HG02678 (cell line): ENCODE measurements at regions not wholly inside any gene's neighbourhood (a gene's known extent, or its start where the extent isn't known, plus 50 kb on each side); places are given as distances from the start of the nearest gene placed in this dataset.

ENCODE experiments used
- ATAC-seq: cut with Tn5 transposase; IDR thresholded peaks from one replicate; pipeline ENCODE4 v1.9.1; 2021; ENCODE audit warnings: mild to moderate bottlenecking, moderate library complexity; ENCODE audit not compliant: unreplicated experiment

GRCh38 chr13:77480066-77480465 lies 55.4 kb upstream of the SCEL start:
- no peak for ATAC-seq

DNA sequence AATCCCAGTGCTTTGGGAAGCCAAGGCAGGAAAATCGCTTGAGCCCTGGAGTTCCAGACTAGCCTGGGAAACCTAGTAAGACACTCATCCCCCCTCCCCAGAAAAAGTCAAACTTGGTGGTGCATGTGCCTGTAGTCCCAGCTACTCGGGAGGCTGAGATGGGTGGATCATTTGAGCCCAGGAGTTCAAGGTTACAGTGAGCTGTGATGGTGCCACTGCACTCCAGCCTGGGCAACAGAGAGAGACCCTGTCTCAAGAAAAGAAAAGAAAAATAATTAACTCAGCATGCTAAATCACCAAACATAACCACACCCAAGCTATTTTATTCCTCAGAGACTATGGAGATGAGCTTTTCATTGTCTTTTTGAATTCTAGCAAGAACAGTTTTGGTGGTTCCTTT lies 56.2 kb upstream of the SCEL start:
- ATAC-seq: no peak

DNA sequence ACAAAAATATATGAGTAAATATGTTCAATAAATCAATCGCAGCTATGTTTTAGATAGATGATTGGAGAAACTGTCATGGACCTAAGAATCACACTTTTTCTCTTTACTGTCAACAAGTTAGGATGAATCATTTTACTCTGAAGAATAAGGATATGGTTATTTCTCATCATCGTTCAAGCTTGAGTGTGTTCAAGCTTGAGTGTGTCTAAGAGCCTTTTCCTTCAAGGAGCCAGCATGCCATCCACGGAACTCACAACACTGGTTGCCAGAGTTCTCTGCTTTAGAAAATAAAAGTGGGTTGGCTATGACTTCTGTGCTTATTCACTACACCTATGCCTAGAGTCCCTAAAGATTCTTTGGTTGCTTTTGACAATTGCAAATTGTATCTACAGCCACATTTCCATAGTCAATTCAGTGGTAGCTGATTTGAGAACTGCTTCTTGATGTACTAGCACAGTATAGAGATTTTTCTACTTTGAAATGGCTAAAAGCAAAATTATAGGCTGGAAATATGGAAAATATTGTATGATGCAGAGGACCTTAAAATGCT lies 58.1 kb upstream of the SCEL start:
- ATAC-seq: no peak

- no peak for ATAC-seq
Measured at GRCh38 chr13:77476456-77476855, 59.0 kb upstream of the SCEL start.

DNA sequence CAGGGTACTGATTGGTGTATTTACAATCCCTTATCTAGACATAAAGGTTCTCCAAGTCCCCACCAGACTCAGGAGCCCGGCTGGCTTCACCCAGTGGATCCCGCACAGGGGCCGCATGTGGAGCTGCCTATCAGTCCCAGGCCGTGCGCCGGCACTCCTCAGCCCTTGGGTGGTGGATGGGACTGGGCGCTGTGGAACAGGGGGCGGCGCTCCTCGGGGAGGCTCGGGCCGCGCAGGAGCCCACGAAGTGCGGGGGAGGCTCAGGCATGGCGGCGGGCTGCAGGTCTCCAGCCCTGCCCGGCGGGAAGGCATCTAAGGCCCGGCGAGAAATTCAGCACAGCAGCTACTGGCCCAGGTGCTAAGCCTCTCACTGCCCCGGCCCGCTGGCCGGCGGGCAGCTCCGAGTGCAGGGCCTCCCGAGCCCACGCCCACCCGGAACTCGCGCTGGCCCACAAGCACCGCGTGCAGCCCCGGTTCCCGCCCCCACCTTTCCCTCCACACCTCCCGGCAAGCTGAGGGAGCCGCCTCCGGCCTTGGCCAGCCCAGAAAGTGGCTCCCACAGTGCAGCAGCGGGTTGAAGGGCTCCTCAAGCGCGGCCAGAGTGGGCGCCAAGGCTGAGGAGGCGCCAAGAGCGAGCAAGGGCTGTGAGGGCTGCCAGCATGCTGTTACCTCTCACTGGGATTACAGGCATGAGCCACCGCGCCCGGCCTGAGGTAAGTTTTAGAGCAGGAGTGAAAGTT lies 60.0 kb upstream of the SCEL start:
- ATAC-seq: no peak

DNA sequence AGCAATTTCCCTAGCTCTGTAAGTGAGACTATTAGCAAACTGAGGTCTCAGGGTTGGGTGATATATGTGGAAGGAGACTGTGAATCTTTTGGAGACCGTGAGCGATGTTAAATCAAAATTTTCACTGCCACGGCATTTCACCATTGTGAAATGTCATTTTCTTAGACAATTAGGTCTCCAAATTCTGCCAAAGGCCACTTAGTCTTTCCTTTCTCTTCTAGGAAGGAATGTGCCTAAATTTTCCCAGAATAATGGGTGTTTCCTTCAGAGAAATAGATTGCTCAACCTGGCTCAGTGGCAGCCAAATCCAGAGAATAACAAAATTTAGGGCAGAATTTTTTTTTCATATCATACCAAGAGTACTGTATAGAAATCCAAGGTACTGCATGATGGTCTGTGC lies 64.5 kb upstream of the SCEL start:
- ATAC-seq: no peak

GRCh38 chr13:77466753-77467422 lies 68.6 kb upstream of the SCEL start:
- no peak for ATAC-seq

DNA sequence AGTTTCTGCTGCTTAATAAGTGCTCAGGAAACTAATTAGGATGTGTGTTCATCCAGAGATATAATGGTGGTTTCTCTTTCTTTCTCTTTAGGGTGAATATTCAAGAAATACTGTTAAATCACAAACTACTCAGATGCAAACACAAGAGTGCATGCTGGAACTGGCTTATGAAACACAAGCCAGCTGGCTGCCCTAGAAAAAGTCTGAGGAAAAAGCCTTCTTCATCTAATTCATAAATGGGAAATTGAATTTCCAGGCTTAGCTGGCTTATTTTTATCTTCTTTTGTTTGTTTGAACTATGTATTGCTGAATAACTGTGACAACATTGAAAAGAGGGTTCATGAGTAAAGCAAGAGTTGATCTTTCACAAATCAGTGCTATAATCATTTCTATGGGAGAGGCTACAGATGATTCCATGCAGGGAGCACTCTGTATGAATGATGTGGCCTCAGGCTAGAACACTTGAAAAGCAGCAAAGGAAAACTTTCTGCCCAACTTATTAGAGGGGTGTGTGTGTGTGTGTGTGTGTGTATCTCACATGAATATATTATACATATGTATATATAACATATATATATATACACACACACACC lies 69.8 kb upstream of the SCEL start:
- no peak for ATAC-seq

DNA sequence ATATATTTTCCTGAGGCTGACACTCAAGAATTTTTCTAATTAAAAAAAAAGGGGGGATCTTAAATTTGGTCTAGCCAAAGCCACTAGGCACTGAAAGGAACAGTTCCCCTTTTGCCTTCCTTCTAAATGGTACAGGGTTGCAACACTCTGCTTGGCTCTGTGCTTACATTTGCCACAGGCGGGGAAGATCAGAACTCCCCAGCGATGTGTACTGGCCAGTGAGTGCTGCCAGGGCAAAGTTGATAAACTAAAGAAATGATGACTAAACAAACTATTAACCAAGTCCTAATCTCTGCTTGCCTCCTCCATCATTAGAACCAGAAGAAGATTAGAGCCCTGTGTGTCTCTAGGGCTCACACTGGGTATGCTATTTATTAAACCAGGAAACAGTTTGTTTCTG lies 75.3 kb upstream of the SCEL start:
- peak; percentile 94 for ATAC-seq

GRCh38 chr13:77459592-77459991 lies 75.9 kb upstream of the SCEL start:
- no peak for ATAC-seq

DNA sequence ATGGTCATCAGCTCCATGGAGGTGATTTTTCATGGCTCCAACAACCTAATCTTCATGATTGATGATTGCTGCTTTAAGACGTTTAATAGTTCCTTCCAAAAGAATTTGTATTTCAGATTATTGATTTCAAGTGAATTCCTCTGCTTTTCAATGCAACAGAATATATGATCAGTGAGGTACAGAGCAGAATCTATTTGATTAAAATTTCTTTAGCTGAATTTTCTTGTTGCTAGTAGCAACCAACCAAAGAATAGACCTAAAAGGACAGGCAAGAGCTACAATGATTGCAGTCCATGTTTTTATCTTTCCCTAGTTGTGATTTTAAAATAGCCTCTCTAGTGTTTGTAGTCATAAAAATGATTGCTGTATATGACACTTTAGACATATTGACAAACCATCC lies 76.8 kb upstream of the SCEL start:
- ATAC-seq: no peak

DNA sequence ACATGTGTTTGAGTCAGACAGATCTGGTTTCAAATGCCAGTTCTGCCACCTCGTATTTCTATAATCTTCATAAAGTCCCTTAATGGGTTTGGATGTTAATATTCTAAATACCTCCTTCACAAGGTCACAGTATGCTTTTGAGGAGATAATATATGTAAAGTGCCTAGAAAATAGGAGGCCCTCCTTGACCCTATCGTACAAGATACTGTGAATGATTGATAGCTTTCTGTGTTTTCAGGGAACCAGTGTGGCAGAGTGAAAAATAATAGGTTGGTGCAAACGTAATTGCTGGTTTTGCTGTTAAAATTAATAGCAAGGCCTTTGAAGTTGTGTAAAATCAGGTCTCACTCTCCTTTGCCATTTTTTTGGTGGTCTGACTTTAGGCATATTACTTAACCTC lies 77.5 kb upstream of the SCEL start:
- ATAC-seq: no peak

- no peak for ATAC-seq
Measured at GRCh38 chr13:77456271-77456670, 79.2 kb upstream of the SCEL start.

GRCh38 chr13:77449265-77449664 lies 86.2 kb upstream of the SCEL start:
- no peak for ATAC-seq

GRCh38 chr13:77448689-77449088 lies 86.8 kb upstream of the SCEL start:
- no peak for ATAC-seq

DNA sequence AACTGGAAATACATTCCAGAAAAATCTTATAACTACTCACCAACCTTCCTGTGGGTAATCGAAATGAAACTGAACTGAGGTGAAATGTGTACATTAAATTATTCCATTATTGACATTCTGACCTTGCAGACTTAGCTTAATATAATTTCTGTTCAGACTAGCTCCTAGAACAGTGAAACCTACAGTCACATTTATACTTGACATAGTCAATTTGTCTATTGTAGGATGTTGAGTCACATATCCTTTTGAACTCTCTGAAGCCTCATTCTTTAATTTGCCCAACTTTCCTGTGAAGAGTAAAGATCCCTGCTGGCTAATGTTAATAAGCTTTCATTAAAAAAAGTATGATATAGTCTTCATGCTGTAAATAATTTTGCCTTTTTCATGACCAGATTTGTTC lies 92.0 kb upstream of the SCEL start:
- no peak for ATAC-seq

GRCh38 chr13:77437267-77437666 lies 98.2 kb upstream of the SCEL start:
- ATAC-seq: no peak

DNA sequence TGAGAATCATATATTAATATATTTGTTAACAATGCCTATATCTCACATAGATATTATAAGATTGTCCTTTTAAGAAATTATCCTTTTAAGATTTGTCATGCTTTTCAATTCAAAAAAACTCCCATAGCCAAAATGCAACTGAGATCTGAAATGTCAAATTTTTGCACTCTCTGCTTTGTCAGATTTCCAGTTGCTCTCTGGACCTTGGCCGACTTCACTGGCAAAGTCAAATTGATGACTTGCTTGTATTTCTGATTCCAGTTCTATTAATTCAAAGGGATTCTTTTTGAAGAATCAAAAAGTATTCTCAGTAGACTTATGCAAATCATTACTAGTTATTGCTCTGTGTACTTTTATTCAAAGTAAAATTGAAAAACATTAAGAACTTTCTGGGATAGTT lies 101.2 kb upstream of the SCEL start:
- no peak for ATAC-seq

- ATAC-seq: peak; percentile 17
Measured at GRCh38 chr13:77431449-77431848, 104.1 kb upstream of the SCEL start.

DNA sequence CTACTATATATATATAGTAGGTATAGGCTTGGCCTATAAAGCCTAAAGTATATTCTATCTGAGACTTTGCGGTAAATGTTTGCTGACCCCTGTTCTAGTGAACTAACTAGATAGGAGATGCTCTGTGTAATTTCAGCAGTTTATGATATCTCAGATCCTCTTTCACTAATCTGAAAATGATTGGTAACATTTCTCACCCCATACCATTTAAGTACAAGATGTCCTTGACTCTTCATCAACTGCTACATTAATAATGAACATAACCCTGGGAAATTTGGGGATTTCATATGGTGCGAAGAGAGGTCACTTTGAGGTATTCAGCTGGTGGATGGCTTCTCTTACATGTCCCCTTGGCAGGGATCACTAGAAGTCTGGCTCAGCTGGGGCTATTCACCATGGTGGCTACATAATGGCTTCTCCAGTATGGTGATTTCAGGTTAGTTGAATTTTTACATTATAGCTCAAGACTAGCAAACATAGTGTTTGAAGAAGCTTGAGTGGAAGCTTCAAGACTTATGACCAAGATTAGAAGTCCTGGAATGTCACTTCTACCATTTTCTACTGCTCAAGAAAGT lies 103.6 kb upstream of the MYCBP2 start:
- peak; percentile 45 for ATAC-seq

DNA sequence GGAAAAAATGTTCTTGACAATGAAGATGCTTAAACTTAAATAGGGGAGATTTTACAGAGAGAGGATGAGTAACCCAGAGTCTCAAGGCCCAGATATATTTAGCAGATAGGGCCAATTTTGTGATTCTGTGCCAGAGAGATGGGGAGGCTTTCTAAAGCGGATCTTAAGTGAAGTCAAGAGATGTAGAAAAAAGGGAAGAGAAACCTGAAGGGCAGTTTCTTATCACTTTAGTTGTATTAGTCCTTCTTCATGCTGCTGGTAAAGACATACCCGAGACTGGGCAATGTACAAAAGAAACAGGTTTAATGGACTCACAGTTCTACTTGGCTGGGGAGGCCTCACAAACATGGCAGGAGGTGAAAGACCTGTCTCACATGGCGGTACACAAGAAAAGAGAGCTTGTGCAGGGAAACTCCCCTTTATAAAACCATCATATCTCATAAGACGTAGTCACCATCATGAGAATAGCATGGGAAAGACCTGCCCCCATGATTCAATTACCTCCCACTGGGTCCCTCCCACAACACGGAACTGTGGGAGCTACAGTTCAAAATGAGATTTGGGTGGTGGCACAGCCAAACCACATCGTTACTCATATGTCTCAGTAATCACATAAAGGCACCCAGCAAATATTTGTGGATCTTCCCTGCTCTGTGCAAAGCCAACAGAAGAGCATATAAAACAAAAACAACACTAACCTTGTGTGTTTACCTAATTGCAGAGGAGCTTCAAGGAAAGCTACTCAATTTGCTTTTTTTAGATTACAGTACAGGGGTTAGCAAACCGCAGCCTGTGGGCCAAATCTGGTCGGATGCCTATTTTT lies 102.6 kb upstream of the MYCBP2 start:
- peak; percentile 67 for ATAC-seq
